SJCRH30 (cell line): ENCODE measurements at regions not wholly inside any gene's neighbourhood (a gene's known extent, or its start where the extent isn't known, plus 50 kb on each side); places are given as distances from the start of the nearest gene placed in this dataset.
"Not testable (repeated sequence)": the region's sequence is repeated elsewhere in the genome, so short reads cannot be mapped to it uniquely, and the experiment has no call there.

Experiments used
- DNase-seq, 2 experiments: peaks; one replicate each; pipeline ENCODE4 v3.0.0-alpha.2; 2015 to 2020
- H3K27ac ChIP-seq: fragments of 250-450 bp; sonication (Bioruptor Pico); 2 replicates; pipeline ENCODE4 v1.5.1; 2020; ENCODE audit warnings: mild to moderate bottlenecking, moderate library complexity
- H3K27me3 ChIP-seq: fragments of 250-450 bp; sonication (Bioruptor Pico); 2 replicates; pipeline ENCODE4 v1.5.1; 2020; ENCODE audit warnings: mild to moderate bottlenecking, moderate library complexity
- H3K36me3 ChIP-seq: fragments of 250-450 bp; sonication (Bioruptor Pico); 2 replicates; pipeline ENCODE4 v1.5.1; 2020; ENCODE audit warnings: mild to moderate bottlenecking, moderate library complexity
- H3K4me1 ChIP-seq: fragments of 250-450 bp; sonication (Bioruptor Pico); 2 replicates; pipeline ENCODE4 v1.5.1; 2020; ENCODE audit warnings: mild to moderate bottlenecking, moderate library complexity
- H3K4me3 ChIP-seq: fragments of 250-450 bp; sonication (Bioruptor Pico); 2 replicates; pipeline ENCODE4 v1.5.1; 2020; ENCODE audit warnings: mild to moderate bottlenecking, moderate library complexity
- H3K9me3 ChIP-seq: fragments of 250-450 bp; sonication (Bioruptor Pico); replicated peaks from 2 replicates; pipeline ENCODE4 v1.5.1; 2020; ENCODE audit warnings: mild to moderate bottlenecking, moderate library complexity

DNA sequence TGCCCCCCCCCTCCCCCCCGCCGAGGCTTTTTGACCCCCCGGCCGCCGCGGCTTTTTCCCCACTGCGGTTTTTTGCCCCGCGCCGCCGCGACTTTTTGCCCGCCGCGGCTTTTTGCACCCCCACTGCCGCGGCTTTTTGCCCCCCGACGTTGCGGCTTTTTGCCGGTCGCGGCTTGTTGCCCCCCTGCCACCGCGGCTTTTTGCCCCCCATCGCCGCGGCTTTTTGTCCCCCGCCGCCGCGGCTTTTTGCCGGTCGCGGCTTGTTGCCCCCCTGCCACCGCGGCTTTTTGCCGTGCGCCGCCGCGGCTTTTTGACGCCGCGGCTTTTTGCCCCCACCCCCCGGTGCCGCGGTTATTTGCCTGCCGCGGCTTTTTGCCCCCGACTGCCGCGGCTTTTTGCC, 395.4 kb downstream of the ZNF33B start:
- H3K27ac ChIP-seq, H3K4me1 ChIP-seq, H3K27me3 ChIP-seq, DNase-seq, H3K9me3 ChIP-seq, H3K36me3 ChIP-seq, H3K4me3 ChIP-seq: not testable (repeated sequence)

DNA sequence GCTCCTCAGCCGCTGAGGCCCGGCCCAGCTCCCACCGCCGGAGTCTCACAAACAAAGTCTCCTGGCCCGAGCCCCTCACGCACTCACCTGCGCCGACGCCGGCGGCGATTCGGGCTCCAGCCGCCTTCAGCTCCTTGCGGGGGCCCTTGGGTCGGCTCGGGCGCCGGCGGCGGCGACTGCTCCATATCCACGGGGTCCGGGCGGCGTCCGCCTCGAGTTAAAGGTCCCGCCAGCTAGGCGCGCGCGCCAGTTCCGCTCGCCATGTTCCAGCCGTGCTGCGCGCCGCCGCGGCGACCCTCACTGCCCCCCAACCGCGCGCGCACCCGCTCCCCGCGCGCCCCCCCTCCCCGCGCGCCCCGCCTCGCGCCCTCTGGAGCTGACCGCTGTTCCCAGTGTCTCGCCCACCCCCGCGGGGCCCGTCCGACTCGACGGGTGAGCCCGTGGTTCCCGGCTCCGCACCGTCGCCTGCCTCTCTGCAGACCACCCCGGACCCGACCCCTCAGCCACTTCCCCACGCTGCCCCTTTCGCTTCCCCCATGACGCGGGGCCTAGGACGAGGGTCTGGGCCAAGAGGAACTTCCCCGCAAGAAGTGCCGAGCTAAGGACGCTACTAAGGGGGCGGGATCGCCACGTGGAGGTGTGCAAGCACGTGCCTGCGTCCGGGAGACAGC, 396.1 kb downstream of the ZNF33B start:
- H3K27ac ChIP-seq, result no peak overlapping the region
- no peaks in the 10 kb centered on the region for H3K27me3 ChIP-seq
- H3K4me3 ChIP-seq, result no peak overlapping the region
- no peaks in the 10 kb centered on the region for H3K4me1 ChIP-seq
- H3K36me3 ChIP-seq, result no peaks in the 10 kb centered on the region
- no peak for DNase-seq
- H3K9me3 ChIP-seq, result no peaks in the 10 kb centered on the region

DNA sequence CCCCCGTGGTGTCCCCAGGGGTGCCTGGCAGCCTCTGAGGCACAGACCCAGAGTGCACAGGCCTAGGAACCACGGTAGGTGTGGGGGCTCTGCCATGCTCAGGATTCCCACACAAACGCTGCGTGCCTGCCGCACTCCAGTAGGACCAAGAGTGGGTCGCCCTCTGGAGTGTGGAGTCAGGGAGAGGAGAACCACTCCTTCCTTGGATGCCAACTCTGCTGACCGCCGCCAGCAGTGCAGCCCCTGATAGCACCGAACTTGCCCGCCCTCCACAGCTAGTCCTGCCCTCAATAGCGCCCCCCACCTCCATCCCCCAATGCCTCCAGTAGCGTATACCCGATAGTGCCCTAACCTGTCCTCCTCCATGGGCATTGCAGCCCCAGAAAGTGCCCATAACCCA, 402.0 kb downstream of the ZNF33B start:
- H3K9me3 ChIP-seq, H3K4me3 ChIP-seq, DNase-seq, H3K27ac ChIP-seq, H3K27me3 ChIP-seq, H3K36me3 ChIP-seq, H3K4me1 ChIP-seq: not testable (repeated sequence)

DNA sequence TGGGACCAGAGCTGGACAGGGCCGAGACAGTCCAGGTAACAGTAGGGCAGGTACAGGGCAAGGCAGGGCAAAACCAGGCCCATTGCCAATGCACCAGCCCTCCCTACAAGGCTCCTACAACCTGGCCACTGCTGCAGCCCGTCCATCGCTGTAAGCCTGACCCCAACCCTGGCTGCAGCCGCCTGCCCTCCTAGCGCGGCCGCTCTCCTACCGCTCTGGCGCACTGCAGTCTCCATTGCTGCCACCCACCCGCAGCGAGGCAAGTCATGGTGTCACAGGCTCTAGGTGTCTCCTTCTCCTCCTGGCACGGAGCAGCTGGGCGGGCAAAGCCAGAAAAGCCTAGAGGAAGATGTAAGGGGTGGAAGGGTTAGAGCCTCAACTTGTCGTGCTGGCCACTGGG, 402.6 kb downstream of the ZNF33B start:
- H3K27ac ChIP-seq, H3K4me3 ChIP-seq, H3K9me3 ChIP-seq, H3K27me3 ChIP-seq, DNase-seq, H3K36me3 ChIP-seq, H3K4me1 ChIP-seq: not testable (repeated sequence)

DNA sequence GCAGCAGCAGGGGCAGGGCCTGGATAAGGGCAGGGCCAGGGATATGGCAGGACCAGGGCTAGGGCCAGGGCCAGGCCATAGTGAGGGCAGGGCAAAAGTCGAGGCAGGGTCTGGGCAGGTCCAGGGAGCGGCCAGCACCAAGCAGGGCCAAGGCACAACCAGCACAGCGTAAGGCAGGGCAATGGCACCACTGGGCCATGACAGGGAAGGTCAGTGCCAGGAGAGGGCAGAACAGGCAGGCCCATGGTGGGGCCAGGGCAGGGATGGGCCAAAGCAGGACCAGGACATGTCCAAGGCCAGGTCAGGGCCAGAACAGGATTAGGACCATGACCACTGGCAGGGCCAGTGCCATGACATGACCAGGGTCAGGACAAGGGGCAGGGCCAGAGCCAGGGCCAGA, 403.1 kb downstream of the ZNF33B start:
- not testable (repeated sequence) for H3K9me3 ChIP-seq, H3K36me3 ChIP-seq, H3K4me3 ChIP-seq

DNA sequence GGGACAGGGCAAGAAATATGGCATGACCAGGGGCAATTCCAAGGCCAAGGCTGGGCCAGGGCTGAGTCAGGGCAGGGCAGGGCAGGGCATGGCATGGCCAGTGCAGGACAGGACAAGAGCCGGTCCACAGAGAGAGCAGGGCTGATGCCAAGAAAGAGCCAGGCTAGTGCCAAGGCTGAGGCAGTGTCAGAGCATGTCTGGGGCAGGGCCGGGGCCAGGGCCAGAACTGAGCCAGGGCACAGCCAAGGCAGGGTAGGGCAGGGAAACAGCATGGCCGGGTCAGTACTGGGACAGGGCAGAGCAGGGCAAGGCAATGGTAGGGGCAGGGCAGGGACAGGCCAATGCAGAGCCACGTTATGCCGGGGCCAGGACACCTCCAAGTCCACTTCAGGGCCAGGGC, 403.9 kb downstream of the ZNF33B start:
- not testable (repeated sequence) for H3K4me1 ChIP-seq, H3K4me3 ChIP-seq, DNase-seq, H3K36me3 ChIP-seq, H3K27ac ChIP-seq, H3K9me3 ChIP-seq, H3K27me3 ChIP-seq

More for the DNA sequence above, 403.1 kb downstream of the ZNF33B start:
- not testable (repeated sequence) for H3K27ac ChIP-seq, H3K27me3 ChIP-seq, DNase-seq, H3K4me1 ChIP-seq

DNA sequence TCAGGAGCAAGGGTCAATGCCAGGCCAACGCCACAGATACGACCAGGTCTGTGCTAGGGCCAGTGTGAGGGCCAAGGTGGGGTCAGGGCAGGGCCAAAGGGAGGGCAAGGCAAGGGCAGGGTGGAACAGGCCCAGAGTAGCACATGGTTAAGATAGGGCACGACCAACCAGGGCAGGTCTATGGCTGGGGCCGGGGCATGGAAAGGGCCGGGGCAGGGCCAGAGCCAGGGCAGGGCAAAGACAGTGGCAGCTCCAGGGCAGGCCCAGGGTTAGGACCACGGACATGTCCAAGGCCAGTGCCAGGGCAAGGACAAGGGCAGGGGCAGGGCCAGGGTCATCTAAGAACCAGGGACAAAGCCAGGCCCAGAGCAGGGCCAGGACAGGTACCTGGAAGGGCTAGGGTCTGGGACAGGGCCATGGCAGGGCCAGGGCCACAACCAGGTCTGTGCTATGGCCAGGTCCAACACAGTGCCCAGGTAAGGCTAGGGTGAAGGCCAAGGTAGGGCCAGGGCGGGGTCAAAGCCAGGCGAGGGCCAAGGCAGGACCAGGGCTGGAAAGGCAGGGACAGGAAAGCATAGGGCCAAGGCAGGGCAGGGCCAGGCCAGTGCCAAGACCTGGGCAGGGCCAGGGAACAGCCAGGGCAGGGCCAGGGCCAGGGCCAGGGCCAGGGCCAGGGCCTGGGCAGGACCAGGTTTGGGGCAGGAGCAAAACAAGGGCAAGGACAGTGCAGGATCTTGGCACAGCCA, 404.7 kb downstream of the ZNF33B start:
- not testable (repeated sequence) for DNase-seq, H3K27ac ChIP-seq, H3K27me3 ChIP-seq, H3K36me3 ChIP-seq, H3K9me3 ChIP-seq, H3K4me3 ChIP-seq, H3K4me1 ChIP-seq

DNA sequence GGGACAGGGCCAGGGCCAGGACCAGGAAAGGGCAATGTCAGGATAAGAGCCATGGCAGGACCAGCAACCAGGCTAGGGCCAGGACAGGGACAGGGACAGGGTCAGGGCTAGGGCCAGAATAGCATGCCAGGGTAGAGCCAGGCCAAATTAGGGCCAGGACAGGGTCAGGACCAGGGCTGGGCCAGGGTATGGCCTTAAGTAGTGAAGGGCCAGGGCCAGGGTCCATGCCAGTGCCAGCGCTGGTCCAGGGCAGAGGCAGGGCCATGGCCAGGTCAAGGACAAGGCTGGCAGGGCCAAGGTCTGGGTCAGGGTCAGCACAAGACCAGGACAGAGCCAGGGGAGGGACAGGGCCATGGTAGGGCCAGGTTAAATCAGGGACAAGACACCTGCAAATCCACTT, 405.4 kb downstream of the ZNF33B start:
- H3K4me1 ChIP-seq, H3K4me3 ChIP-seq, H3K9me3 ChIP-seq, DNase-seq, H3K27ac ChIP-seq, H3K36me3 ChIP-seq, H3K27me3 ChIP-seq: not testable (repeated sequence)

DNA sequence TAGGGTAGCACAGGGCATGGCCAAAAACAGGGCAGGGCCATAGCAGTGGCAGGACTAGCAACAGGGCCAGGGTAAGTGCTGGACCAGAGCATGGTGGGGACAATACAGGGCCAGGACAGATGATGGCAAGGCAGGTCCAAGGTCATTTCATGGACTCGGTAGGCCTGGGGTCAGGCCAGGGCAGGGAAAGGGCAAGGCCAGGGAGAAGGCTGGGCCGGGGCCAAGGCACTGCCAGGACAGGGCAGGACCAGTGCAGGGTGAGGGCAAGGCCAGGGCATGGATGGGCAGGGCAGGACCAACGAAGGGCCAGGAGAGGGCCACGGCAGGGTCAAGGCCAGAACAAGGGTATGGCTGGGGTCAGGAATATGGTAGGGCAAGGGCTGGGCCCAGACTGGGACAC, 407.6 kb downstream of the ZNF33B start:
- H3K4me3 ChIP-seq, H3K27ac ChIP-seq, DNase-seq, H3K9me3 ChIP-seq, H3K4me1 ChIP-seq, H3K36me3 ChIP-seq, H3K27me3 ChIP-seq: not testable (repeated sequence)

DNA sequence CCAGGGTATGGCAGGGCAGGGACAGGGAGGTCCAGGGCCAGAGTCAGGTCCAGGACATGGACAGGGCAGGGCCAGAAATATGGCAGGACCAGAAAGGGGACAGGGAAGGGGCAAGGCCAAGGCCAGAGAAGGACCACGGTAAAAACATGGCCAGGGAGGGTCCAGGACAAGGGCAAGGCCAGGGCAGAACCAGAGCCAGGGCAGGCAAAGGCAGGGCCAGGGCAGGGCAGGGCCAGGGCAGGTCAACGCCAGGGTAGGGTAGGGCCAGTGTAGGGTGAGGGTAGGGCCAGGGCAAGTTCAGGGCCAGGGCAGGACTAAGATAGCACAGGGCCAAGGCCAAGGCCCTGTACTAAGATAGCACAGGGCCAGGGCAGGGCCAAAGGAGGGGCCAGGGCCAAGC, 408.3 kb downstream of the ZNF33B start:
- not testable (repeated sequence) for DNase-seq, H3K27me3 ChIP-seq, H3K9me3 ChIP-seq, H3K4me3 ChIP-seq, H3K4me1 ChIP-seq, H3K27ac ChIP-seq, H3K36me3 ChIP-seq

DNA sequence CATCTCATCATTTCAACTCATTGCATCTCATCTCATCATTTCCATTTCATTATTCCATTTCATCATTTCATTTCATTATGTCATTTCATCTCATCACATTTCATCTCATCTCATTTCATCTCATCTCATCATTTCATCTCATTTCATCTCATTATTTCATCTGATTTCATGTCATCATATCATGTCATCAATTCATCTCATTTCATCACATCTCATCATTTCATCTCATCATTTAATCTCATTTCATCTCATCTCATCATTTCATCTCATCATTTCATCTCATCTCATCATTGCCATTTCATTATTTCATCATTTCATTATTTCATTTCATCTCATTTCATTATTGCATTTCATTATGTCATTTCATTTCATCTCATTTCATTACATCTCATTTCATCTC, 410.5 kb downstream of the ZNF33B start:
- H3K27ac ChIP-seq, H3K27me3 ChIP-seq, DNase-seq, H3K4me3 ChIP-seq, H3K36me3 ChIP-seq, H3K9me3 ChIP-seq, H3K4me1 ChIP-seq: not testable (repeated sequence)

DNA sequence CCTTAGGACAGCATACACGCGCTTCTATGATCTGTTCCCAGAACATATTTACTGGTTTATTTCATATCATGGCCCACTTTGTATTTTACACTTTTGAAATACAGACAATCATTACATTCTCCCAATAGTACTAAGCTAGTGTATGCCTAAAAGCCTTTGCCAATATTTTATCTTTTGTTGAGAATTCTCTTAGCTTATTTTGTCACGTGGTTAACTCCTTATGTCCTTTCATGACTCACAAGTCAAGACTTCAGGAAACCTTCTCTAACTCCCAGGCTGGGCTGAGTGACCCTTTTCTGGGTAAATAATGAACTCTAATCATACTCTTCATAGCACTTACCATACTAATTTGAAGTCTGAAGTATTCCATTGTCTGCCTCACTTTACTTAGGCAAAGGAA, 444.8 kb downstream of the ZNF33B start:
- H3K4me3 ChIP-seq, DNase-seq, H3K9me3 ChIP-seq, H3K36me3 ChIP-seq, H3K27me3 ChIP-seq, H3K27ac ChIP-seq, H3K4me1 ChIP-seq: not testable (repeated sequence)

DNA sequence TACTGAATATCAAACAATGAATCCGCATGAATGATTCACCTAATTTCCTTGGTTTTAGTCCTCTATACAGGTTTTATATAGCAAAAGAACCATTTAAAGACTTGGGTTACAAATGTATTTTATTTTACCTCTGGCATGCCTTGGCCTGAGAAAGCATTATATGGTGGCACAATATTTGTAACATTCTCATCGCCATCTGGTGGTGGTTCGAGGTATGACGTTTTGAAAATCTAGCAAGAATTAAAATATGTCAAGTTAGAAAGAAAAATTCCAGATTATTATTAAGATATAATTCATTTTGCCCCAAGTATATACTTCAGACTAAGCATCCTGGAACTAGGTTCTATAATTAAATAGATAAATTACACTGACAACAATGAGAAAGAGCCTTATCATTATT, 445.9 kb downstream of the ZNF33B start:
- H3K4me1 ChIP-seq, H3K27ac ChIP-seq, H3K4me3 ChIP-seq, H3K9me3 ChIP-seq, H3K27me3 ChIP-seq, H3K36me3 ChIP-seq: not testable (repeated sequence)
- DNase-seq, result peak; percentile 1 to 2

DNA sequence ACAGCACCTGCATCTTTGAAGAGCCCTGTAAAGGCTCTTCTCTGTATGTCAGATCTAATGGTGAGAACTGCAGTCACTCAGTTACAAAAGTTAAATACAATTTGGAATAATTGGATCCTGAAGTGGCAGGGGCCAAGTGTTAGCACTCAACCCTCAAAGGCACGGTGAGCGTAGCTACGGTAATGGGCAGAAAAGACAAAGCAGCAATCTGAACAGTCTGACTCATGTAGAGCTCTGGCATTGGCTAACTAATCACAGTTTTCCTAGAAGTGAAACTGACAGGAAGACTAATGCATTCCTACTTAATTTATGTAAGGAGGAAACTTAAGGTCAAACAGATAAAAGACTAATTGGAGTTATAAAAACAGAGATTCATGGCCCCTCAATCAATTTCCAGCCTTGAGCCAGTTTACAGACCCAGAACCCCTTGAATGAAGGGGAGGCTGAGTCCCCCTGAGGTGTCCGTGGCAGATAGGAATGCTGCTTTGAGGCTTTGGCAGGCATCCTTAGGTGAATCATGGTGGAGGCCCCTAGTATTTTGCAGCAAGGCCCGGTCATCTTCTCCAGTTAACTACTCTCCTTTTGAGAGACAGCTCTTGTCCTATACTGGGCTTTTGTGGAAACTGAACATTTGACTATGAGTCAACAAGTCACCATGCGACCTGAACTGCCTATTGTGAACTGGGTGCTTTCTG, 450.7 kb downstream of the ZNF33B start:
- H3K4me3 ChIP-seq, H3K27ac ChIP-seq, H3K36me3 ChIP-seq, H3K9me3 ChIP-seq, DNase-seq, H3K4me1 ChIP-seq, H3K27me3 ChIP-seq: not testable (repeated sequence)

DNA sequence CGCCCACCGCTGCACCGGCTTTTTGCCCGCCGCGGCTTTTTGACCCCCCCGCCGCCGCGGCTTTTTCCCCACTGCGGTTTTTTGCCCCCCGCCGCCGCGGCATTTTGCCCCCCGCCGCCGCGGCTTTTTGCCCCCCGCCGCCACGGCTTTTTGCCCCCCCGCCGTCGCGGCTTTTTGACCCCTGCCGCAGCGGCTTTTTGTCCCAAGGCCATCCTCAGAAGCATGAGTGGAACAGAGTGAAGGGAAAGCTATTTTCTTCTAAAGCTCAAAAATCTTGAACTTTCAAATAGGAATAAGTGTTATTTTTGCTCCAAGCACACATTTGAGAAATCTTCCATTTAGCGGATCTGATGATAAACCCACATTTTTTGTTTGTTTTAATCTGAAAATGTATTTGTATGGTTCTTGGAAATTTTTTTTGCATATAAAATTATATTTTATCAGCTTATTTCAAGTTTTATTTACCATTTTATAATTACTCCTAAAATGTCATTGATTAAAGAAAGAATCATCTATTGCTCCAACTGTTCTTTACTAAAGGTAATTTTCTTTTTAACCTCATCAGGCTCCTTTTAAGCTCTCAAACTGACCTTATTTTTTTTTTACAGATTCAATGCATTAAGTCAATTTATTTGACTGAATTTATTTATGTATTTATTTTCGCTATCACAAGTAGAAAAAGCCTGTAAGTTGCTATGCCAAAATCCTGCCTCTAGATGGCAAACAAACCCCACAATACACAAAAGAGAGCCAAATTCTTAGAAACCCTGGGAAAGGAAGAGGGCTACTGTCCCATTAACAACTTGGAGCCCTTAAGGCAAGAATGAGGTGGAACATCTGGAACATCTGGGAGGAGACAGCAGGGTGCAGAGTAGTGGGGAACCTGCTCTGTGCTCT, 460.3 kb downstream of the ZNF33B start:
- not testable (repeated sequence) for H3K27me3 ChIP-seq, H3K27ac ChIP-seq, H3K36me3 ChIP-seq, H3K4me3 ChIP-seq, H3K9me3 ChIP-seq, H3K4me1 ChIP-seq
- peak in 1 of 2 experiments; percentile 4 for DNase-seq
